Fibroblast of lung (primary cell): ENCODE measurements at regions not wholly inside any gene's neighbourhood (a gene's known extent, or its start where the extent isn't known, plus 50 kb on each side); places are given as distances from the start of the nearest gene placed in this dataset.

Experiments used
- CTCF ChIP-seq, 2 donors: IDR thresholded peaks in 1 of 2; conservative IDR thresholded peaks in 1 of 2; 1 replicate in 1 of 2; 2 replicates in 1 of 2; pipeline ENCODE4 v1.5.1; 2011 to 2012; ENCODE audit warnings: low read length in 2 of 2, control low read depth in 1 of 2, inconsistent platforms in 1 of 2, low read depth in 1 of 2, mild to moderate bottlenecking in 1 of 2
- EZH2 ChIP-seq: IDR thresholded peaks from 2 replicates; pipeline ENCODE4 v1.5.1; 2012; ENCODE audit warnings: low read length, control low read depth, mild to moderate bottlenecking; ENCODE audit errors: missing control alignments

GRCh38 chr16:86378831-86379504 is 131.4 kb upstream of the FOXF1 start:
- TF ChIP-seq CTCF (conservative IDR thresholded peaks at IDR 0.05 in 1 of 2, IDR thresholded peaks at IDR 0.05 in 1 of 2; ENCODE audit: low read depth in 1 of 2, low read length in 2 of 2): no peak
- TF ChIP-seq EZH2: no peak
